Glutamatergic neuron (in vitro differentiated cells): ENCODE measurements at regions not wholly inside any gene's neighbourhood (a gene's known extent, or its start where the extent isn't known, plus 50 kb on each side); places are given as distances from the start of the nearest gene placed in this dataset.

ENCODE experiments used
- DNase-seq: peaks from one replicate; pipeline ENCODE4 v3.0.0; 2022
- H3K27ac Mint-ChIP-seq: one replicate; pipeline ENCODE4 v1.8.0; 2020; ENCODE audit warnings: mild to moderate bottlenecking, mixed read lengths, inconsistent platforms; ENCODE audit not compliant: unreplicated experiment
- H3K27me3 Mint-ChIP-seq: one replicate; pipeline ENCODE4 v1.8.0; 2020; ENCODE audit warnings: mild to moderate bottlenecking, moderate library complexity, mixed read lengths, inconsistent platforms; ENCODE audit not compliant: unreplicated experiment
- H3K36me3 Mint-ChIP-seq: one replicate; pipeline ENCODE4 v1.8.0; 2020; ENCODE audit warnings: mild to moderate bottlenecking, mixed read lengths, inconsistent platforms; ENCODE audit not compliant: unreplicated experiment
- H3K4me1 Mint-ChIP-seq: one replicate; pipeline ENCODE4 v1.8.0; 2020; ENCODE audit warnings: mild to moderate bottlenecking, low read depth, mixed read lengths, inconsistent platforms; ENCODE audit not compliant: unreplicated experiment
- H3K4me3 Mint-ChIP-seq: one replicate; pipeline ENCODE4 v1.8.0; 2020; ENCODE audit warnings: mild to moderate bottlenecking, mixed read lengths, inconsistent platforms; ENCODE audit not compliant: unreplicated experiment
- H3K9me3 Mint-ChIP-seq: one replicate; pipeline ENCODE4 v1.8.0; 2020; ENCODE audit warnings: mild to moderate bottlenecking, moderate library complexity, mixed read lengths, inconsistent platforms; ENCODE audit not compliant: unreplicated experiment
- CTCF ChIP-seq: fragments of 200-600 bp; sonication (generic); IDR thresholded peaks from one replicate; pipeline ENCODE4 v1.5.0; 2021; ENCODE audit not compliant: partially characterized antibody, unreplicated experiment

- Mint-ChIP-seq H3K4me3 (no peak overlapping the region), H3K4me1 (no peaks in the 10 kb centered on the region), H3K36me3 (peaks cover 4% of the 10 kb centered on the region), H3K27me3 (peaks cover 1% of the 10 kb centered on the region), H3K9me3 (peaks cover 7% of the 10 kb centered on the region), H3K27ac (no peak overlapping the region)
- no peak for TF ChIP-seq CTCF
- DNase-seq = no peak
These were observed 182.5 kb downstream of the CDC5L start for GRCh38 chr6:44569931-44570385.

- Mint-ChIP-seq H3K27me3 (peaks cover 1% of the 10 kb centered on the region), H3K9me3 (peaks cover 7% of the 10 kb centered on the region), H3K27ac (no peak overlapping the region), H3K4me1 (no peaks in the 10 kb centered on the region), H3K4me3 (no peak overlapping the region), H3K36me3 (peaks cover 4% of the 10 kb centered on the region)
- no peak for DNase-seq
- no peak for TF ChIP-seq CTCF
These were observed 184.0 kb downstream of the CDC5L start for GRCh38 chr6:44571510-44571909.

GRCh38 chr6:44572346-44572745, 184.8 kb downstream of the CDC5L start:
- Mint-ChIP-seq H3K9me3 (peaks cover 7% of the 10 kb centered on the region), H3K27ac (no peak overlapping the region), H3K36me3 (peaks cover 4% of the 10 kb centered on the region), H3K4me1 (no peaks in the 10 kb centered on the region), H3K27me3 (peaks cover 1% of the 10 kb centered on the region), H3K4me3 (no peak overlapping the region)
- no peak for DNase-seq
- TF ChIP-seq CTCF = no peak

- peaks cover 2% of the 10 kb centered on the region for H3K36me3 Mint-ChIP-seq
- DNase-seq = no peak
- peaks cover 7% of the 10 kb centered on the region for H3K9me3 Mint-ChIP-seq
- no peaks in the 10 kb centered on the region for H3K4me1 Mint-ChIP-seq
- peaks cover 1% of the 10 kb centered on the region for H3K27me3 Mint-ChIP-seq
- no peak overlapping the region for H3K4me3 Mint-ChIP-seq
- no peak overlapping the region for H3K27ac Mint-ChIP-seq
- no peak for TF ChIP-seq CTCF
These were observed 188.1 kb downstream of the CDC5L start for GRCh38 chr6:44575644-44576043.

GRCh38 chr6:44576132-44576631, 188.7 kb downstream of the CDC5L start:
- Mint-ChIP-seq H3K36me3 (no peaks in the 10 kb centered on the region), H3K27me3 (no peaks in the 10 kb centered on the region)

More at GRCh38 chr6:44576132-44576631, 188.7 kb downstream of the CDC5L start:
- Mint-ChIP-seq H3K4me1 (no peaks in the 10 kb centered on the region), H3K9me3 (peaks cover 4% of the 10 kb centered on the region), H3K27ac (no peak overlapping the region), H3K4me3 (no peak overlapping the region)
- no peak for DNase-seq
- TF ChIP-seq CTCF = no peak
